ENCODE measurements at regions not wholly inside any gene's neighbourhood (a gene's known extent, or its start where the extent isn't known, plus 50 kb on each side); places are given as distances from the start of the nearest gene placed in this dataset.

DNA sequence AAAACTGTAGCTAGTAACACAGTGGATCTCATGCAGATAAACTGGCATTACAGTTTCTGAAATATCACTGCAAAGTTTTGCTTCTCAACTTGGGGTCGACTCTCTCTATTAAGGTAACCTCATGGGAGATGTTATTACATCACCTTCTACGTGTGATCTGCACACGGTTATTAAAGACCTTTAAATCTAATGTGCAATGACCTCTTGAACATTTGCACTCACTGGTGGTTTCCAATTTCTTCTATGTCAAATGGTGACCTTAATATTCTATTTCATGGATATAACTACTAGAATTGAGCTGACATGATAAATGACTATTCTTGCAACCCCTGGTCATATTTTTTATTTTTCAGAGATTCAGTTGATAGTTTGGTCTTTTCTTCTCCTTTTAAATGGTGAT, 191.3 kb downstream of the PPP1R3A start:
- no peak for ATAC-seq
- no peak for TF ChIP-seq ISL1 (CRISPR knock-in tag; IDR thresholded peaks at IDR 0.05)
- TF ChIP-seq CREB5 (CRISPR knock-in tag; IDR thresholded peaks at IDR 0.05; ENCODE audit: low read depth) = no peak
- no peak for TF ChIP-seq PPARA (CRISPR knock-in tag; IDR thresholded peaks at IDR 0.05; ENCODE audit: borderline replicate concordance)
- TF ChIP-seq POU6F1 (CRISPR knock-in tag; IDR thresholded peaks at IDR 0.05; ENCODE audit: borderline replicate concordance, low read depth) = no peak
- TF ChIP-seq ZNF565 (CRISPR knock-in tag; conservative IDR thresholded peaks at IDR 0.05; ENCODE audit: low read depth) = no peak
- TF ChIP-seq GLIS3 (CRISPR knock-in tag; IDR thresholded peaks at IDR 0.05) = no peak
- no peak for TF ChIP-seq ARNTL (CRISPR knock-in tag; IDR thresholded peaks at IDR 0.05; ENCODE audit: borderline replicate concordance, low read depth)

DNA sequence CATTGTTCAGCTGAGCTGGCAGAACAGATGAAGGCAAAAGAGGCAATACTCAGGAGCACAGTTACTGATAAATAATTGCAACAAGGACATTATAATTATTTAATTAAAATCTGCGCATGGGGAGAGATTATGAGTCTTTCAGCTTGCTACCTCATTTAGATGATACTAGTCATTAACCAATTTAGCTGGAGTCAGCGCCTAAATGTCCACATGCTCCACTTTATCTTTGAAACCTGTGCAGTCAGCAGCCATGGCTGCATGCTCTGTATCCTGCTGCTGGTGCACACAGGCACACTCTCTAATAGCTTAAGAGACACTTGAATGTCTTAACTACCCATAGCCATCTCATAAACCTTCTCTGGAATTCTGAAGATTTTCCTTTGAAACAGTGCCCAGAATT, 196.8 kb downstream of the PPP1R3A start:
- no peak for ATAC-seq
- TF ChIP-seq POU6F1 (CRISPR knock-in tag; IDR thresholded peaks at IDR 0.05; ENCODE audit: borderline replicate concordance, low read depth) (no peak), PPARA (CRISPR knock-in tag; IDR thresholded peaks at IDR 0.05; ENCODE audit: borderline replicate concordance) (no peak), CREB5 (CRISPR knock-in tag; IDR thresholded peaks at IDR 0.05; ENCODE audit: low read depth) (no peak), ZNF565 (CRISPR knock-in tag; conservative IDR thresholded peaks at IDR 0.05; ENCODE audit: low read depth) (no peak), CSDC2 (CRISPR knock-in tag; IDR thresholded peaks at IDR 0.05) (no peak), TCF4 (CRISPR knock-in tag; IDR thresholded peaks at IDR 0.05; ENCODE audit: borderline replicate concordance) (no peak), RARB (CRISPR knock-in tag; IDR thresholded peaks at IDR 0.05) (no peak), ZFP3 (CRISPR knock-in tag; IDR thresholded peaks at IDR 0.05) (no peak)

GRCh38 chr7:113717739-113718138, 201.1 kb downstream of the PPP1R3A start:
- TF ChIP-seq ZFP3 (CRISPR knock-in tag; IDR thresholded peaks at IDR 0.05) (no peak), CSDC2 (CRISPR knock-in tag; IDR thresholded peaks at IDR 0.05) (no peak), ESRRG (CRISPR knock-in tag; IDR thresholded peaks at IDR 0.05) (no peak), SNAI2 (CRISPR knock-in tag; IDR thresholded peaks at IDR 0.05) (no peak), TSHZ2 (CRISPR knock-in tag; IDR thresholded peaks at IDR 0.05) (no peak), ZC3H10 (CRISPR knock-in tag; IDR thresholded peaks at IDR 0.05) (no peak), POU6F1 (CRISPR knock-in tag; IDR thresholded peaks at IDR 0.05; ENCODE audit: borderline replicate concordance, low read depth) (no peak), BACH2 (CRISPR knock-in tag; IDR thresholded peaks at IDR 0.05; ENCODE audit: borderline replicate concordance) (no peak), ARNTL (CRISPR knock-in tag; IDR thresholded peaks at IDR 0.05; ENCODE audit: borderline replicate concordance, low read depth) (no peak), CSRNP3 (CRISPR knock-in tag; IDR thresholded peaks at IDR 0.05) (no peak), TCF4 (CRISPR knock-in tag; IDR thresholded peaks at IDR 0.05; ENCODE audit: borderline replicate concordance) (no peak)
- TF ChIP-seq, protein P1, sequence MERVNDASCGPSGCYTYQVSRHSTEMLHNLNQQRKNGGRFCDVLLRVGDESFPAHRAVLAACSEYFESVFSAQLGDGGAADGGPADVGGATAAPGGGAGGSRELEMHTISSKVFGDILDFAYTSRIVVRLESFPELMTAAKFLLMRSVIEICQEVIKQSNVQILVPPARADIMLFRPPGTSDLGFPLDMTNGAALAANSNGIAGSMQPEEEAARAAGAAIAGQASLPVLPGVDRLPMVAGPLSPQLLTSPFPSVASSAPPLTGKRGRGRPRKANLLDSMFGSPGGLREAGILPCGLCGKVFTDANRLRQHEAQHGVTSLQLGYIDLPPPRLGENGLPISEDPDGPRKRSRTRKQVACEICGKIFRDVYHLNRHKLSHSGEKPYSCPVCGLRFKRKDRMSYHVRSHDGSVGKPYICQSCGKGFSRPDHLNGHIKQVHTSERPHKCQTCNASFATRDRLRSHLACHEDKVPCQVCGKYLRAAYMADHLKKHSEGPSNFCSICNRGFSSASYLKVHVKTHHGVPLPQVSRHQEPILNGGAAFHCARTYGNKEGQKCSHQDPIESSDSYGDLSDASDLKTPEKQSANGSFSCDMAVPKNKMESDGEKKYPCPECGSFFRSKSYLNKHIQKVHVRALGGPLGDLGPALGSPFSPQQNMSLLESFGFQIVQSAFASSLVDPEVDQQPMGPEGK (CRISPR knock-in tag; IDR thresholded peaks at IDR 0.05; ENCODE audit: borderline replicate concordance) = no peak
- ATAC-seq = no peak
